ENCODE measurements at regions not wholly inside any gene's neighbourhood (a gene's known extent, or its start where the extent isn't known, plus 50 kb on each side); places are given as distances from the start of the nearest gene placed in this dataset.

DNA sequence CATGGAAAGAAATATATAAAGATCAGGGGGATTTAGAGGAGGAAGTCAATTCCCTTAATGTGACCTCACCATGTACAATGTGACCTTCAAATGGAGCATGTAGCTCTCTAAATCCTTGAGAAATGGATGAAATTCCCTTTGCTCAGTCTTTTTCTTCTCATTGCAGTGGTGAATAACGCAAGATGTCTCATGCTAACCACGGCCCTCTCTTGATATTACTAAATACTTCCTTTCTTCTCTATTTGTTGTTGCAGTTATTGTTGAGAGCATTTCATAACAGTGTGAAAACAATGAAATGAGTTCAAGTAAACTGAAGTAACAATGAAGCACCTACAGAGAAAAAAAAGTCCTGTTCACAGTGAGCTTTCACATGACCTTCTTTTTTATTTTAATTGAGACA, 55.6 kb downstream of the ZNF281 start:
- DNase-seq, result no peak

GRCh38 chr1:200353232-200353631, 56.6 kb downstream of the ZNF281 start:
- DNase-seq, result no peak

- peak; percentile 42 for DNase-seq
Measured at GRCh38 chr1:200351826-200352549, 57.8 kb downstream of the ZNF281 start.

DNA sequence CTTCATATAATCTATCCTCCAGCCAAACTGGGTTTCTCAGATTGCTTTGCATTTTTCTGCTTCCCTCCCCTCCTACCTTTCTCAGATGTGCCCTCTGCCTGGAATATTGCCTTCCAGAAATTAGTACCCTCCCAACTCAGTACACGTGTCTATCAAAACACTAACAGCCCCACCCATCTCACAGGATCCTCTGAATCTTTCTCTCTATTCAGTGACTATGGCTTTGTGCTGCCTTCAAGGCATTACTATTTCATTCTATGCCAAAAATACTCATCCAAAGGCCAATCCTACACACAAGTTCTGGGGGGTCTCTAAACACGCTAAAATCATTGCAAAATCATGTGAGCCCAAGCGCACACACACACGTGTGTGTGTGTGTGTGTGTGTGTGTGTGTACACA, 58.4 kb downstream of the ZNF281 start:
- DNase-seq, result no peak

GRCh38 chr1:200346700-200347099, 63.1 kb downstream of the ZNF281 start:
- DNase-seq, result no peak

- no peak for DNase-seq
Measured at GRCh38 chr1:200345520-200345919, 64.3 kb downstream of the ZNF281 start.

- DNase-seq, result no peak
Measured at GRCh38 chr1:200343874-200344273, 66.0 kb downstream of the ZNF281 start.

DNA sequence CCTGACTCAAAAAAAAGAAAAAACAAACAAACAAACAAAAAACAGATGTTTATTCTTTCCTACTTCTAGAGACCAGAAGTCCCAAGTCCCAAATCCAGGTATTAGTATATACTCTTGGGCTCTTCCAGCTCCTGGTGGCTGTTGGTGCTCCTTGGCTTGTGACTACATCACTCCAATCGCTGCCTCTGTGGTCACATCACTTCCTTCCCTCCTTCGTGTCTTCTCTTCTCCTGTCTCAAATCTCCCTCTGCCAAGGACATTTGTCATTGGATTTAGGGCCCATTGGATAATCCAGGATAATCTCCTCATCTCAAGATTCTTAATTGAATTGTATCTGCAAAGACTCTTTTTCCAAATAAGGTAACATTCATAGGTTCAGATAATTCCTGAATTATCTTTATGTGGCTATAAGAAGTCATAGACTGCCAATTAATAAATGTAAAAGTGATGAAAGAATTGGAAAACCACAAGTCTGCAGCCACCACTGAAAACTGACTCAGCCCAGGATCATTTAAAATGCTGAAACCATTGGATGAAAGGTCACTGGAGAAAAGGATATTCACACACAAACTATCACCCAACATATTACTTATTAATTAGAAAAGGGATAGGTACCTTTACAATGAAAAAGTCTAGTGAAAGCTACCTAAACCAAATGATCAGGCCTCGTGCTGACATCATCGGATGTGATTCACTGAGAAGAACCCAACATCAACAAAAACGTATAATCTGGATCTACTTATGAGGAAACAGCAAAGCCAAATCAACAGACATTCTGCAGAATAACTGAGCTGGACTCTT, 67.1 kb downstream of the ZNF281 start:
- no peak for DNase-seq

GRCh38 chr1:200338451-200338850, 71.4 kb downstream of the ZNF281 start:
- no peak for DNase-seq

- DNase-seq, result no peak
Measured at GRCh38 chr1:200337831-200338230, 72.0 kb downstream of the ZNF281 start.

GRCh38 chr1:200337410-200337809, 72.4 kb downstream of the ZNF281 start:
- no peak for DNase-seq

GRCh38 chr1:200336901-200337391, 72.9 kb downstream of the ZNF281 start:
- no peak for DNase-seq

GRCh38 chr1:200336101-200336845, 73.6 kb downstream of the ZNF281 start:
- DNase-seq, result no peak

DNA sequence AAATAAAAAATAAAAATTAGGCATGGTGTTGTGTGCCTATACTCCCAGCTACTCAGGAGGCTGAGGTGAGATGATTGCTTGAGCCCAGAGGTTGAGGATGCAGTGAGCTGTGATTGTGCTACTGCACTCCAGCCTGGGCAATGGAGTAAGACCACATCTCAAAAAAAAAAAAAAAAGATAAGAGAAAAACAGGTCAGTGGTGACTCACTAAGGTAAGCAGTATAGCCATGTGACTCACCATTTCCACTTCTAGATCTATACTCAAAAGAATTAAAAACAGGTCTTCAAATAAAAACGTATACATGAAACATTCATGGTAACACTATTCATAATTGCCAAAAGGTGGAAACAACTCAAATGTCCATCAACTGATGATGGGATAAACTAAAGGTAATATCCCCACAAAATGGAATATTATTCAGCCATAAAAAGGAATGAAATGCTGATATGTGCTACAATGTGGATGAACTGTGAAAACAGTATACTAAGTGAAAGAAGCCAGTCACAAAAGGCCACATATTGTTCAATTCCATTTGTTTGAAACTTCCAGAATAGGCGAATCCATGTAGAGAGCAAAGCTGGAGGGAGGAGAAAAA, 75.1 kb downstream of the ZNF281 start:
- DNase-seq, result no peak

GRCh38 chr1:200333329-200333728, 76.5 kb downstream of the ZNF281 start:
- no peak for DNase-seq

DNA sequence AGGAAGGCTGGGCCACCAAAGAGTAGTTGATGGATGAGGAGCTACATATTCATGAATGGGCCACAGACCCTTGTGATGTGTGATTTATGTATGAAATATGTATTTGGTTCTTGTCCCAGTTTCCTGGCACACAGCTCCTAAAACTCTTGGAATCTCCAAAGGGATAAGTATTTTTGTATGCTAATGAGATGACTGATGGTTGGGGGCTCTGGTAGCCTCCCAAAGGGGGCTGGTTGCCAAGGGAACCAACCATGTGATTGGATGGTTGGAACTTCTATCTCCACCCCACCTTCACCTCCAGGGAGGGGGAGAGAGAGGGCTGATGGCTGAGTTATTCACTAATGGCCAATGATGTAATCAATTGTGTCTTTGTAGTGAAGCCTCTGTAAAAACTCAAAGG, 77.1 kb downstream of the ZNF281 start:
- no peak for DNase-seq

DNA sequence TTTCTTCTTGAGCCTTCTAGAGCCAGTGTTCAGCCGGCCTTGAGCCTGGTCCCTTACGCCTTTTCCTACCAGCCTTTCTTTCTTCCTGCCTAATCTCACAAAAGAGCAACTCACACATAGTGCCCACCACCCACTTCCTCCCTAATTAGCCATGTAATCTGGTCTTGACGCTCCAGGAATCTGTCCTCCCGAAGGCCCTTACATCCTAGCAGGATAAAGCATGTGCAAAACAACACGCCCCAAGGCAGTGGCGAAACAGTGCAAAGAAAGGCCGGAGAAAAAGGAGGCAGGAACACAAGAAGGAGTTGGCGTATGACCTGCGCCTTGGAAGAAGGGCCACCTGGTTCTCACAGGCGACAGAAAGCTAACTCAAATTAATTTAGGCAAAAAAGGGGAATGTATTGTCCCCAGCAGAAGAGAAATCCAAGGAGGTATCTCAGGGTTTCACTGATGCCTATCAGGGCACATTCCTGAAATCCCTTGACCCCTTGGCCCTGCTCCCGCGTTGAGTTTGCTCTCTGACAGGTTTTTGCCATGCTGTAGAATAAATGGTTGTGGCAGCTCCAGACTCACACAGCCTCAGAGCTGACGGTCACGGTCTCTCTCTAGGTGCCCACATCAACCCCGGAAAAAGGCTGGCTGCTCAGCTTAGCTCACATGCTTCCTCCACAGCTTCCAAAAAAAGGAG, 79.0 kb downstream of the ZNF281 start:
- DNase-seq, result no peak

- DNase-seq, result no peak
Measured at GRCh38 chr1:200329208-200329882, 80.5 kb downstream of the ZNF281 start.

DNA sequence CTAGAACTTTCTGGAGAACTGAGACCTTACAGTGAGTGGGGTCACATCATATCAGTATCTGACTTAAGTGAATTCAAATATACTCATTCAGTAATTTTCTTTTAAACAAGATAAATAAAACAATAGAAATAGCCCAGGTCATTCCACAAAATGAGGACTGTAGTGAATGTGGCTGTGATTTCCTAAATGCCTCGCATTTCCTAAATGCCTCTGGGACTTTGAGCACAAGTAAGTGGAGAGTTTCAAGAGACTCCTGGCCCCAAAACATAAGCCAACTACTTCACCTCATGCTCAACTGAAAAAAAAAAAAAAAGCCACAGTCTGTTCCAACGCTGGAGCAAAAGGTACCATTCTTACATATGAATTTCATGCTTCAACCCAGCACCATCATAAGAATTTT, 81.5 kb downstream of the ZNF281 start:
- no peak for DNase-seq

DNA sequence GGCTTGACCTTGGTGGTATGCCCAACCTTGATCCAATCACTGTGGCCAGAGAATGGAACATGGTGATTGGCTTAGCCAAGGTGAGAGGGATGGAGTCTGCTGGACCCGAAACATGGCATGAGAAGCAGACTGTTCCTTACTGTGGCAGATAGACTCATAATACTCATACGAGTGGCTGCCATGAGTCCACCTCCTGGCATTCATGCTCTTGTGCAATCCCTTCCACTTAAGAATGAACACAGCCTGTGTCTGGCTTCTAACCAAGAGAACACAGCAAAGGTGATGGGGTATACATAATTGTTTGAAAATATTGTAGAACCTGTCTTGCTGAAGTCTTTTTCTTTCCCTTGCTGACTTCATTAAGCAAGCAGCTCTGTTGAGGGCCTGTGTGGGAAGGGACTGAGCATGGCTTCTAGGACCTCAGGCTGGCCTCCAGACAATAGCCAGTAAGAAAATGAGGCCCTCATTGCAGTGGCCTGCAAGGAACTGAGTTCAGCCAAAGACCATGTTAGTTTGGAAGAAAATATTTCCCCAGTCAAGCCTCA, 85.9 kb downstream of the ZNF281 start:
- no peak for DNase-seq

- no peak for DNase-seq
Measured at GRCh38 chr1:200319148-200319547, 90.7 kb downstream of the ZNF281 start.

DNA sequence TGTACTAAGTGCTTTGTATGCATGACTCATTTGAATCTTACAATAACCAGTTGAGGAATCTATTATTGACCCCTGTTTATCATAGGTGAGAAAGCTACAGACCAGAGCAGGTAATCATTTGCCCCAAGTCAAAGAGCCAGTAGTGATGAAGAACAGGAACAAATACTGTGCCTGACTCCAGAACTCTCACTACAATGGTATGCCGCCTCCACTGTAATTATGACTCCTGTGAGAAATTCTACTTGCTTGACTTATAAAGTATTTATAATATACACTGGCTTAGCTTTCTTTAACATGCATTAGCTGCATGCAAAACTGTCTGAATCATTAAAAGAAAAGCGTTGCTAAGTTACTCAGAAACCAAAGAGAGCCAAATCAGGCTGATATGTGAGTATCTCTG, 92.6 kb downstream of the ZNF281 start:
- no peak for DNase-seq

Measured in hematopoietic multipotent progenitor cell treated with erythropoietin and hydrocortisone succinate and interleukin-3 and kit ligand, for 8 days (in vitro differentiated cells).